ENCODE measurements at regions not wholly inside any gene's neighbourhood (a gene's known extent, or its start where the extent isn't known, plus 50 kb on each side); places are given as distances from the start of the nearest gene placed in this dataset.

DNA sequence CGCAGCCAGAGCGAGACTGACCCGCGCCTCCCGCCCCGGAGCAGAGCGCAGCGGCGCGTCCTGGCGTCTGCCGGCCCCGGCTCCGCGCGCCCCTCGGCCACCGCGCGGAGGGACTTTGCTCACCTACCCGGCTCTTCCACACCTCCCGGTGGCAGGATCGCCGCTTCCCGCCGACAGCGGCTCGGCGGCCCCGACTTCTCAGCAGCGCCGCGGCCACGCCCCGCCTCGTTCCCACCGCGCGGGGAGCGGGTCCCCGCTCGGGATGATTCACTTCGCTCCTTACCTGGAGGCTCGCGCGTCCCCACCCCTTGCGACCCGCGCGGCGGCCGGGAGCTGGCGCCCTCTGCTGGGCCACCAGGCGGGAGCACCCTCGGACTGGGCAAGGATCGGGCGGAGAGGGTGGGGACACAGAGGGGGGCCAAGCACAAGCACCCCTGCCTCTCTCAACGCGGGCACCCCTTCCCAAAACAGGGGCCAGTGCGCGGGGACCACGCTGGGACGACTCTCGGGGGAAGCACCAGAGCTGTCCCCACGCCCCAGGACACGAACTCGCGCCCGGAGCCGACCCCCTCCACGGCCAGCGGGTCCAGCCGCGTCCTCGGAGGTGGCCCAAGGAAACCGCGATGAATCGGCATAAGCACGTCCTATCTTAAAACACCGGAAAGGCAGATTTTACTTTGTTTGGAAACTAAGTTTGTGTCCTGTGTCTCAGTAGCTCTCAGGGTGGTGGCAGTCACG lies 101.0 kb upstream of the SVIL start (continued):
- TF ChIP-seq, protein P1, sequence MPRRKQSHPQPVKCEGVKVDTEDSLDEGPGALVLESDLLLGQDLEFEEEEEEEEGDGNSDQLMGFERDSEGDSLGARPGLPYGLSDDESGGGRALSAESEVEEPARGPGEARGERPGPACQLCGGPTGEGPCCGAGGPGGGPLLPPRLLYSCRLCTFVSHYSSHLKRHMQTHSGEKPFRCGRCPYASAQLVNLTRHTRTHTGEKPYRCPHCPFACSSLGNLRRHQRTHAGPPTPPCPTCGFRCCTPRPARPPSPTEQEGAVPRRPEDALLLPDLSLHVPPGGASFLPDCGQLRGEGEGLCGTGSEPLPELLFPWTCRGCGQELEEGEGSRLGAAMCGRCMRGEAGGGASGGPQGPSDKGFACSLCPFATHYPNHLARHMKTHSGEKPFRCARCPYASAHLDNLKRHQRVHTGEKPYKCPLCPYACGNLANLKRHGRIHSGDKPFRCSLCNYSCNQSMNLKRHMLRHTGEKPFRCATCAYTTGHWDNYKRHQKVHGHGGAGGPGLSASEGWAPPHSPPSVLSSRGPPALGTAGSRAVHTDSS (tag by site-specific recombination; IDR thresholded peaks at IDR 0.05) = no peak
- TF ChIP-seq ZBTB44 (tag by site-specific recombination; IDR thresholded peaks at IDR 0.05) (no peak; the same call in 1 of the 2 replicates), ZNF830 (tag by site-specific recombination; IDR thresholded peaks at IDR 0.05; ENCODE audit: low read depth) (no peak), MEIS1 (CRISPR knock-in tag; IDR thresholded peaks at IDR 0.05; ENCODE audit: borderline replicate concordance) (peak; percentile 51), WT1 (tag by site-specific recombination; IDR thresholded peaks at IDR 0.05) (peak; percentile 46), ZNF596 (tag by site-specific recombination; IDR thresholded peaks at IDR 0.05) (peak; percentile 26; the same call in 1 of the 2 replicates), ZNF626 (tag by site-specific recombination; IDR thresholded peaks at IDR 0.05) (no peak), ZNF202 (tag by site-specific recombination; IDR thresholded peaks at IDR 0.05; ENCODE audit: borderline replicate concordance) (no peak; the same call in 1 of the 2 replicates), ZNF585B (tag by site-specific recombination; IDR thresholded peaks at IDR 0.05) (no peak), ZNF354C (tag by site-specific recombination; IDR thresholded peaks at IDR 0.05; ENCODE audit: borderline replicate concordance, low read depth) (no peak), ZNF521 (tag by site-specific recombination; IDR thresholded peaks at IDR 0.05) (no peak), ZNF362 (tag by site-specific recombination; IDR thresholded peaks at IDR 0.05) (peak; percentile 47; the same call in 1 of the 2 replicates), ZSCAN18 (tag by site-specific recombination; IDR thresholded peaks at IDR 0.05) (no peak), ZNF426 (tag by site-specific recombination; IDR thresholded peaks at IDR 0.05) (no peak), GLIS1 (tag by site-specific recombination; IDR thresholded peaks at IDR 0.05) (peak; percentile 62), KLF17 (tag by site-specific recombination; IDR thresholded peaks at IDR 0.05) (peak; percentile 89)
- TF ChIP-seq, protein P2, sequence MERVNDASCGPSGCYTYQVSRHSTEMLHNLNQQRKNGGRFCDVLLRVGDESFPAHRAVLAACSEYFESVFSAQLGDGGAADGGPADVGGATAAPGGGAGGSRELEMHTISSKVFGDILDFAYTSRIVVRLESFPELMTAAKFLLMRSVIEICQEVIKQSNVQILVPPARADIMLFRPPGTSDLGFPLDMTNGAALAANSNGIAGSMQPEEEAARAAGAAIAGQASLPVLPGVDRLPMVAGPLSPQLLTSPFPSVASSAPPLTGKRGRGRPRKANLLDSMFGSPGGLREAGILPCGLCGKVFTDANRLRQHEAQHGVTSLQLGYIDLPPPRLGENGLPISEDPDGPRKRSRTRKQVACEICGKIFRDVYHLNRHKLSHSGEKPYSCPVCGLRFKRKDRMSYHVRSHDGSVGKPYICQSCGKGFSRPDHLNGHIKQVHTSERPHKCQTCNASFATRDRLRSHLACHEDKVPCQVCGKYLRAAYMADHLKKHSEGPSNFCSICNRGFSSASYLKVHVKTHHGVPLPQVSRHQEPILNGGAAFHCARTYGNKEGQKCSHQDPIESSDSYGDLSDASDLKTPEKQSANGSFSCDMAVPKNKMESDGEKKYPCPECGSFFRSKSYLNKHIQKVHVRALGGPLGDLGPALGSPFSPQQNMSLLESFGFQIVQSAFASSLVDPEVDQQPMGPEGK (tag by site-specific recombination; IDR thresholded peaks at IDR 0.05) = peak; percentile 98
- TF ChIP-seq, protein P3, sequence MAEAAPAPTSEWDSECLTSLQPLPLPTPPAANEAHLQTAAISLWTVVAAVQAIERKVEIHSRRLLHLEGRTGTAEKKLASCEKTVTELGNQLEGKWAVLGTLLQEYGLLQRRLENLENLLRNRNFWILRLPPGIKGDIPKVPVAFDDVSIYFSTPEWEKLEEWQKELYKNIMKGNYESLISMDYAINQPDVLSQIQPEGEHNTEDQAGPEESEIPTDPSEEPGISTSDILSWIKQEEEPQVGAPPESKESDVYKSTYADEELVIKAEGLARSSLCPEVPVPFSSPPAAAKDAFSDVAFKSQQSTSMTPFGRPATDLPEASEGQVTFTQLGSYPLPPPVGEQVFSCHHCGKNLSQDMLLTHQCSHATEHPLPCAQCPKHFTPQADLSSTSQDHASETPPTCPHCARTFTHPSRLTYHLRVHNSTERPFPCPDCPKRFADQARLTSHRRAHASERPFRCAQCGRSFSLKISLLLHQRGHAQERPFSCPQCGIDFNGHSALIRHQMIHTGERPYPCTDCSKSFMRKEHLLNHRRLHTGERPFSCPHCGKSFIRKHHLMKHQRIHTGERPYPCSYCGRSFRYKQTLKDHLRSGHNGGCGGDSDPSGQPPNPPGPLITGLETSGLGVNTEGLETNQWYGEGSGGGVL (tag by site-specific recombination; IDR thresholded peaks at IDR 0.05) = no peak; the same call in 1 of the 2 replicates
- TF ChIP-seq, protein P4, sequence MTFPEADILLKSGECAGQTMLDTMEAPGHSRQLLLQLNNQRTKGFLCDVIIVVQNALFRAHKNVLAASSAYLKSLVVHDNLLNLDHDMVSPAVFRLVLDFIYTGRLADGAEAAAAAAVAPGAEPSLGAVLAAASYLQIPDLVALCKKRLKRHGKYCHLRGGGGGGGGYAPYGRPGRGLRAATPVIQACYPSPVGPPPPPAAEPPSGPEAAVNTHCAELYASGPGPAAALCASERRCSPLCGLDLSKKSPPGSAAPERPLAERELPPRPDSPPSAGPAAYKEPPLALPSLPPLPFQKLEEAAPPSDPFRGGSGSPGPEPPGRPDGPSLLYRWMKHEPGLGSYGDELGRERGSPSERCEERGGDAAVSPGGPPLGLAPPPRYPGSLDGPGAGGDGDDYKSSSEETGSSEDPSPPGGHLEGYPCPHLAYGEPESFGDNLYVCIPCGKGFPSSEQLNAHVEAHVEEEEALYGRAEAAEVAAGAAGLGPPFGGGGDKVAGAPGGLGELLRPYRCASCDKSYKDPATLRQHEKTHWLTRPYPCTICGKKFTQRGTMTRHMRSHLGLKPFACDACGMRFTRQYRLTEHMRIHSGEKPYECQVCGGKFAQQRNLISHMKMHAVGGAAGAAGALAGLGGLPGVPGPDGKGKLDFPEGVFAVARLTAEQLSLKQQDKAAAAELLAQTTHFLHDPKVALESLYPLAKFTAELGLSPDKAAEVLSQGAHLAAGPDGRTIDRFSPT (tag by site-specific recombination; IDR thresholded peaks at IDR 0.05) = peak; percentile 87
- TF ChIP-seq, protein P5, sequence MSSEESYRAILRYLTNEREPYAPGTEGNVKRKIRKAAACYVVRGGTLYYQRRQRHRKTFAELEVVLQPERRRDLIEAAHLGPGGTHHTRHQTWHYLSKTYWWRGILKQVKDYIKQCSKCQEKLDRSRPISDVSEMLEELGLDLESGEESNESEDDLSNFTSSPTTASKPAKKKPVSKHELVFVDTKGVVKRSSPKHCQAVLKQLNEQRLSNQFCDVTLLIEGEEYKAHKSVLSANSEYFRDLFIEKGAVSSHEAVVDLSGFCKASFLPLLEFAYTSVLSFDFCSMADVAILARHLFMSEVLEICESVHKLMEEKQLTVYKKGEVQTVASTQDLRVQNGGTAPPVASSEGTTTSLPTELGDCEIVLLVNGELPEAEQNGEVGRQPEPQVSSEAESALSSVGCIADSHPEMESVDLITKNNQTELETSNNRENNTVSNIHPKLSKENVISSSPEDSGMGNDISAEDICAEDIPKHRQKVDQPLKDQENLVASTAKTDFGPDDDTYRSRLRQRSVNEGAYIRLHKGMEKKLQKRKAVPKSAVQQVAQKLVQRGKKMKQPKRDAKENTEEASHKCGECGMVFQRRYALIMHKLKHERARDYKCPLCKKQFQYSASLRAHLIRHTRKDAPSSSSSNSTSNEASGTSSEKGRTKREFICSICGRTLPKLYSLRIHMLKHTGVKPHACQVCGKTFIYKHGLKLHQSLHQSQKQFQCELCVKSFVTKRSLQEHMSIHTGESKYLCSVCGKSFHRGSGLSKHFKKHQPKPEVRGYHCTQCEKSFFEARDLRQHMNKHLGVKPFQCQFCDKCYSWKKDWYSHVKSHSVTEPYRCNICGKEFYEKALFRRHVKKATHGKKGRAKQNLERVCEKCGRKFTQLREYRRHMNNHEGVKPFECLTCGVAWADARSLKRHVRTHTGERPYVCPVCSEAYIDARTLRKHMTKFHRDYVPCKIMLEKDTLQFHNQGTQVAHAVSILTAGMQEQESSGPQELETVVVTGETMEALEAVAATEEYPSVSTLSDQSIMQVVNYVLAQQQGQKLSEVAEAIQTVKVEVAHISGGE (tag by site-specific recombination; conservative IDR thresholded peaks at IDR 0.05; ENCODE audit: low read depth) = 0 out of 2 replicates have a peak, but pooled peaks have one; percentile 20
